B cell (primary cell): ENCODE measurements at regions not wholly inside any gene's neighbourhood (a gene's known extent, or its start where the extent isn't known, plus 50 kb on each side); places are given as distances from the start of the nearest gene placed in this dataset.

Source experiments
- ATAC-seq: fragments of 200-7000 bp; cut with Tn5 transposase; one replicate; pipeline ENCODE4 v1.10.0; 2021; ENCODE audit warnings: low read depth, mild to moderate bottlenecking, moderate number of reproducible peaks, moderate library complexity
- CTCF ChIA-PET: fragments of 350-600 bp; sonication (Branson Sonifier 250); formaldehyde crosslinking; loops from one replicate; lab custom pipeline; 2021; ENCODE audit warnings: antibody characterized with exemption, inconsistent platforms; lab: Charles Lee
- POLR2A ChIA-PET: fragments of 350-600 bp; sonication (Branson Sonifier 250); formaldehyde crosslinking; loops from one replicate; lab custom pipeline; 2021; ENCODE audit warnings: antibody characterized with exemption; lab: Charles Lee
- DNase-seq: peaks from one replicate; pipeline ENCODE4 v3.0.0; 2013
- H2AFZ ChIP-seq: 2 replicates; pipeline ENCODE4 v1.6.1; 2012; ENCODE audit warnings: mild to moderate bottlenecking, low read depth, low read length; ENCODE audit not compliant: insufficient read depth, poor library complexity, severe bottlenecking
- H3K27ac ChIP-seq, 2 donors: 1 replicate in 1 of 2; 2 replicates in 1 of 2; pipeline ENCODE4 v1.5.1; 2012 to 2013; ENCODE audit warnings: low read length in 2 of 2, mild to moderate bottlenecking in 2 of 2, moderate library complexity in 1 of 2
- H3K27me3 ChIP-seq, 4 experiments: fragments of 200-600 bp in 1 of 4; sonication (generic) in 1 of 4; replicated peaks in 1 of 4; 1 replicate in 2 of 4; 2 replicates in 2 of 4; pipeline versions ENCODE4 v1.6.1 to v1.7.0; 2013 to 2016; ENCODE audit warnings: low read length in 3 of 4, mild to moderate bottlenecking in 2 of 4, mixed read lengths in 1 of 4, moderate library complexity in 1 of 4; ENCODE audit not compliant: insufficient read depth in 4 of 4, control insufficient read depth in 3 of 4; ENCODE audit errors: control extremely low read depth in 1 of 4
- H3K36me3 ChIP-seq, 2 experiments: replicated peaks in 1 of 2; 1 replicate in 1 of 2; 2 replicates in 1 of 2; pipeline versions ENCODE4 v1.6.1 to v1.7.1; 2013; ENCODE audit warnings: low read length in 1 of 2; ENCODE audit not compliant: insufficient read depth in 2 of 2, control insufficient read depth in 1 of 2; ENCODE audit errors: control extremely low read depth in 1 of 2, extremely low read depth in 1 of 2
- H3K4me1 ChIP-seq, 2 donors: fragments of 200-600 bp in 1 of 2; sonication (generic) in 1 of 2; 1 replicate in 1 of 2; 2 replicates in 1 of 2; pipeline versions ENCODE4 v1.5.1 to v1.6.1; 2013 to 2017; ENCODE audit warnings: low read length in 2 of 2; ENCODE audit not compliant: control insufficient read depth in 2 of 2, insufficient read depth in 2 of 2
- H3K4me2 ChIP-seq: replicated peaks from 2 replicates; pipeline ENCODE3; 2012; ENCODE audit warnings: mild to moderate bottlenecking, low read depth, low read length; ENCODE audit not compliant: poor library complexity, severe bottlenecking
- H3K4me3 ChIP-seq, 5 experiments: fragments of 200-600 bp in 1 of 5; sonication (generic) in 1 of 5; 1 replicate in 3 of 5; 2 replicates in 2 of 5; pipeline versions ENCODE4 v1.5.1 to v1.7.0; 2011 to 2016; ENCODE audit warnings: low read length in 4 of 5, mild to moderate bottlenecking in 4 of 5, low read depth in 2 of 5, control low read depth in 1 of 5, moderate library complexity in 1 of 5; ENCODE audit not compliant: insufficient read depth in 1 of 5; ENCODE audit errors: control extremely low read depth in 1 of 5, extremely low read depth in 1 of 5
- H3K79me2 ChIP-seq: fragments of 200-600 bp; sonication (generic); one replicate; pipeline ENCODE4 v1.6.0; 2016; ENCODE audit warnings: low read length; ENCODE audit not compliant: control insufficient read depth, insufficient read depth
- H3K9ac ChIP-seq: fragments of 200-600 bp; sonication (generic); 2 replicates; pipeline ENCODE4 v1.6.1; 2017; ENCODE audit warnings: mild to moderate bottlenecking, low read length, moderate library complexity
- H3K9me3 ChIP-seq, 3 donors: one replicate each; pipeline versions ENCODE4 v1.6.1 to v1.7.1; 2013; ENCODE audit warnings: low read length in 2 of 3; ENCODE audit not compliant: control insufficient read depth in 2 of 3, insufficient read depth in 1 of 3; ENCODE audit errors: control extremely low read depth in 1 of 3
- H4K20me1 ChIP-seq: 2 replicates; pipeline ENCODE4 v1.6.0; 2012; ENCODE audit warnings: mild to moderate bottlenecking, low read length; ENCODE audit not compliant: insufficient read depth, control insufficient read depth, poor library complexity, severe bottlenecking
- H3K27ac Mint-ChIP-seq: one replicate; pipeline ENCODE4 v1.8.0; 2021; ENCODE audit warnings: mixed read lengths
- H3K27me3 Mint-ChIP-seq: one replicate; pipeline ENCODE4 v1.8.0; 2021; ENCODE audit warnings: mixed read lengths
- H3K4me1 Mint-ChIP-seq: one replicate; pipeline ENCODE4 v1.8.0; 2021; ENCODE audit warnings: mixed read lengths
- H3K4me3 Mint-ChIP-seq: one replicate; pipeline ENCODE4 v1.8.0; 2021; ENCODE audit warnings: mixed read lengths
- H3K9me3 Mint-ChIP-seq: one replicate; pipeline ENCODE4 v1.8.0; 2022; ENCODE audit warnings: mixed read lengths; ENCODE audit not compliant: insufficient read depth
- CTCF ChIP-seq: fragments of 200-600 bp; IDR thresholded peaks from one replicate; pipeline ENCODE4 v1.8.0; 2022; ENCODE audit warnings: antibody characterized with exemption, mild to moderate bottlenecking
- EZH2 ChIP-seq: IDR thresholded peaks from 2 replicates; pipeline ENCODE4 v1.6.1; 2012; ENCODE audit warnings: borderline replicate concordance, low read depth, mild to moderate bottlenecking, moderate library complexity, low read length; ENCODE audit not compliant: insufficient read depth, poor library complexity, severe bottlenecking
- WGBS: methylation state at CpG from one replicate; pipeline ENCODE4 v1.1.5; 2013; ENCODE audit warnings: missing lambda C conversion rate; ENCODE audit not compliant: insufficient coverage; 5-methylcytosine and 5-hydroxymethylcytosine counted together
- intact Hi-C: fragments of 100-400 bp; cut with micrococcal nuclease; formaldehyde crosslinking; loops from one replicate; pipeline ENCODE4 v1.10.0; 2022

GRCh38 chr2:47992671-47993070 is 86.4 kb upstream of the FBXO11 start:
- Histone ChIP-seq H3K9me3 (no peaks in the 10 kb centered on the region), H3K27me3 (no peaks in the 10 kb centered on the region), H3K9ac (no peak overlapping the region), H2AFZ (no peak overlapping the region), H3K4me1 (no peaks in the 10 kb centered on the region), H3K27ac (no peak overlapping the region), H3K36me3 (no peaks in the 10 kb centered on the region), H4K20me1 (no peaks in the 10 kb centered on the region), H3K4me3 (no peak overlapping the region), H3K79me2 (no peaks in the 10 kb centered on the region), H3K4me2 (no peak overlapping the region)
- intact Hi-C loops = no loop called here
- no peak for ATAC-seq
- ChIA-PET CTCF (interaction anchor here (1.3 kb wide), 1 partner anchor 21 kb away, joined by 3 read pairs; no protein-coding TSS in a partner anchor), POLR2A (no interaction called here)
- Mint-ChIP-seq H3K27me3 (peaks cover 11% of the 10 kb centered on the region), H3K9me3 (no peaks in the 10 kb centered on the region), H3K27ac (no peak overlapping the region), H3K4me3 (no peak overlapping the region), H3K4me1 (no peaks in the 10 kb centered on the region)
- TF ChIP-seq EZH2 = no peak
- no peak for TF ChIP-seq CTCF
- DNase-seq = no peak

GRCh38 chr2:47996808-47997207 is 90.5 kb upstream of the FBXO11 start:
- WGBS = 95% methylated on average over 4 of the region's 4 CpGs
- POLR2A ChIA-PET = no interaction called here

More at GRCh38 chr2:47996808-47997207, 90.5 kb upstream of the FBXO11 start:
- Histone ChIP-seq H2AFZ (no peak overlapping the region), H3K36me3 (no peaks in the 10 kb centered on the region), H3K4me3 (no peak overlapping the region), H4K20me1 (no peaks in the 10 kb centered on the region), H3K4me1 (no peaks in the 10 kb centered on the region), H3K9ac (no peak overlapping the region), H3K27me3 (no peaks in the 10 kb centered on the region), H3K27ac (no peak overlapping the region), H3K79me2 (no peaks in the 10 kb centered on the region), H3K9me3 (no peaks in the 10 kb centered on the region), H3K4me2 (no peak overlapping the region)
- TF ChIP-seq EZH2 (no peak), CTCF (no peak)
- ATAC-seq (no peak), DNase-seq (no peak)
- CTCF ChIA-PET = no interaction called here
- no peaks in the 10 kb centered on the region for H3K9me3 Mint-ChIP-seq
- H3K27ac Mint-ChIP-seq = no peak overlapping the region
- intact Hi-C loops = no loop called here
- H3K4me1 Mint-ChIP-seq = no peaks in the 10 kb centered on the region
- peaks cover 11% of the 10 kb centered on the region for H3K27me3 Mint-ChIP-seq
- H3K4me3 Mint-ChIP-seq = no peak overlapping the region
